ENCODE measurements at regions not wholly inside any gene's neighbourhood (a gene's known extent, or its start where the extent isn't known, plus 50 kb on each side); places are given as distances from the start of the nearest gene placed in this dataset.

DNA sequence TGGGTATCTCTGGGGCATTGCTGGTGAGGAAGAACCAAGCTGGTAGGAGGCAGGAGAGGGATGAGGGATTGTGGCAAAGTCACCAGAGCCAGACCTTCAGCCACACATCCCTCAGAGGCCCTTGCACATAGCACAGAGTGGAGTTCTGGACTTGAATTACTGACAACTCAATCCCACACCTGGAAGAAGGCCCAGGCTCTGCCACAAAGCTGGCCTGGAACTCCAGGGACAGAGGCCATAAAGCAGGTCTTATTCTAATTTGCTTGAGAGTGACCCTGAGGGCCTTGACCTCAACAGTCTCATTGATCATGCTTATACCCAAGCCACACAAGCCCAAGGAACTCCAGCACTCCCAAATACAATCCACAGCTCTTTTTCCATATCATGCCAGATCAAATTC, 486.2 kb upstream of the ZMIZ1 start:
- H3K9me3 ChIP-seq, result no peaks in the 10 kb centered on the region
- peaks cover 22% of the 10 kb centered on the region for H3K4me1 ChIP-seq
- H3K27me3 ChIP-seq, result no peaks in the 10 kb centered on the region
- no peak overlapping the region for H3K4me3 ChIP-seq (ENCODE audit: low read depth, low read length)
- TF ChIP-seq, protein P1, sequence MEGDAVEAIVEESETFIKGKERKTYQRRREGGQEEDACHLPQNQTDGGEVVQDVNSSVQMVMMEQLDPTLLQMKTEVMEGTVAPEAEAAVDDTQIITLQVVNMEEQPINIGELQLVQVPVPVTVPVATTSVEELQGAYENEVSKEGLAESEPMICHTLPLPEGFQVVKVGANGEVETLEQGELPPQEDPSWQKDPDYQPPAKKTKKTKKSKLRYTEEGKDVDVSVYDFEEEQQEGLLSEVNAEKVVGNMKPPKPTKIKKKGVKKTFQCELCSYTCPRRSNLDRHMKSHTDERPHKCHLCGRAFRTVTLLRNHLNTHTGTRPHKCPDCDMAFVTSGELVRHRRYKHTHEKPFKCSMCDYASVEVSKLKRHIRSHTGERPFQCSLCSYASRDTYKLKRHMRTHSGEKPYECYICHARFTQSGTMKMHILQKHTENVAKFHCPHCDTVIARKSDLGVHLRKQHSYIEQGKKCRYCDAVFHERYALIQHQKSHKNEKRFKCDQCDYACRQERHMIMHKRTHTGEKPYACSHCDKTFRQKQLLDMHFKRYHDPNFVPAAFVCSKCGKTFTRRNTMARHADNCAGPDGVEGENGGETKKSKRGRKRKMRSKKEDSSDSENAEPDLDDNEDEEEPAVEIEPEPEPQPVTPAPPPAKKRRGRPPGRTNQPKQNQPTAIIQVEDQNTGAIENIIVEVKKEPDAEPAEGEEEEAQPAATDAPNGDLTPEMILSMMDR (IDR thresholded peaks at IDR 0.05; ENCODE audit: low read depth, low read length), result no peak
- no peak for DNase-seq
- H3K36me3 ChIP-seq, result no peaks in the 10 kb centered on the region

- peaks cover 27% of the 10 kb centered on the region for H3K4me1 ChIP-seq
- TF ChIP-seq, protein P1 (IDR thresholded peaks at IDR 0.05; ENCODE audit: low read depth, low read length), result no peak
- no peak for DNase-seq
- no peaks in the 10 kb centered on the region for H3K27me3 ChIP-seq
- H3K36me3 ChIP-seq, result no peaks in the 10 kb centered on the region
- no peaks in the 10 kb centered on the region for H3K9me3 ChIP-seq
- H3K4me3 ChIP-seq (ENCODE audit: low read depth, low read length), result no peak overlapping the region
Observed at GRCh38 chr10:78584266-78584665, 484.5 kb upstream of the ZMIZ1 start.

- Histone ChIP-seq H3K9me3 (no peaks in the 10 kb centered on the region), H3K36me3 (no peaks in the 10 kb centered on the region), H3K4me1 (peaks cover 23% of the 10 kb centered on the region), H3K27me3 (no peaks in the 10 kb centered on the region), H3K4me3 (ENCODE audit: low read depth, low read length) (no peak overlapping the region)
- no peak for DNase-seq
- TF ChIP-seq, protein P1 (IDR thresholded peaks at IDR 0.05; ENCODE audit: low read depth, low read length), result no peak
Observed at GRCh38 chr10:78584681-78585080, 484.1 kb upstream of the ZMIZ1 start.

DNA sequence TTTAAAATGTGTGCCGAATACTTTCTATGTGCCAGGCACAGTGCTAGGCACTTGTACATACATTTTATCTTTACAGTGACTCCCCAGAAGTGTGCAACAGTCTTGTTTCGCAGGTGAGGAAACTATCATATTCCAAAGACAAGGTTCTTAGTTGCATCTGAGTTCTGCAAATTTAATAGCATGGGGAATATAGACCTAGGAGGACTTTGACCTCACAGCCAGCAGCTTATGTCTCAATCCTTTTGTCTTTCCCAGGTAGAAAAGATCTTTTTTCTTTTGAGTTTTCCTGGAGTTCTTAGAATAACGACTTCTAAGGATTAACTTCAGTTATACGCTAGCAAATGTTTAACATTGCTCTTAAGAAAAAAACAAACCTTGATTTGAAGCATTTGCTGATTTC, 482.8 kb upstream of the ZMIZ1 start:
- Histone ChIP-seq H3K36me3 (no peaks in the 10 kb centered on the region), H3K27me3 (no peaks in the 10 kb centered on the region), H3K4me3 (ENCODE audit: low read depth, low read length) (no peak overlapping the region), H3K9me3 (no peaks in the 10 kb centered on the region), H3K4me1 (peaks cover 12% of the 10 kb centered on the region)
- no peak for DNase-seq
- TF ChIP-seq, protein P1 (IDR thresholded peaks at IDR 0.05; ENCODE audit: low read depth, low read length), result no peak

- TF ChIP-seq, protein P1 (IDR thresholded peaks at IDR 0.05; ENCODE audit: low read depth, low read length), result no peak
- DNase-seq, result peak; percentile 66
Observed at GRCh38 chr10:78588194-78588811, 480.5 kb upstream of the ZMIZ1 start.

GRCh38 chr10:78589687-78590086, 479.1 kb upstream of the ZMIZ1 start:
- Histone ChIP-seq H3K9me3 (no peaks in the 10 kb centered on the region), H3K4me1 (peaks cover 16% of the 10 kb centered on the region), H3K36me3 (no peaks in the 10 kb centered on the region), H3K4me3 (ENCODE audit: low read depth, low read length) (no peak overlapping the region), H3K27me3 (no peaks in the 10 kb centered on the region)
- no peak for DNase-seq
- TF ChIP-seq, protein P1 (IDR thresholded peaks at IDR 0.05; ENCODE audit: low read depth, low read length), result no peak

More at GRCh38 chr10:78588194-78588811, 480.5 kb upstream of the ZMIZ1 start:
- no peak overlapping the region for H3K4me3 ChIP-seq (ENCODE audit: low read depth, low read length)
- no peaks in the 10 kb centered on the region for H3K36me3 ChIP-seq
- no peaks in the 10 kb centered on the region for H3K27me3 ChIP-seq
- H3K4me1 ChIP-seq, result peaks cover 16% of the 10 kb centered on the region
- no peaks in the 10 kb centered on the region for H3K9me3 ChIP-seq
